Stimulated activated effector memory CD8-positive, alpha-beta T cell treated with anti-CD3 and anti-CD28 coated beads, Interleukin-12 subunit alpha, Interleukin-12 subunit beta, amount 100 ng/mL, for 72 hours (primary cell): ENCODE measurements at regions not wholly inside any gene's neighbourhood (a gene's known extent, or its start where the extent isn't known, plus 50 kb on each side); places are given as distances from the start of the nearest gene placed in this dataset.
A peak's percentile ranks its signal among the peaks of the same experiment; 100 is the strongest.
"Not testable (repeated sequence)": the region's sequence is repeated elsewhere in the genome, so short reads cannot be mapped to it uniquely, and the experiment has no call there.

Experiments
- ATAC-seq: fragments of 150-1000 bp; cut with Tn5 transposase; 2 replicates; pipeline ENCODE4 v1.10.0; 2021
- DNase-seq, 2 donors: peaks; one replicate each; pipeline ENCODE4 v3.0.0; 2021 to 2022; ENCODE audit warnings: low spot score in 2 of 2
- H3K27ac Mint-ChIP-seq: one replicate; pipeline ENCODE4 v1.8.0; 2022; ENCODE audit warnings: mild to moderate bottlenecking, mixed read lengths
- H3K36me3 Mint-ChIP-seq: one replicate; pipeline ENCODE4 v1.8.0; 2022; ENCODE audit warnings: mild to moderate bottlenecking, mixed read lengths
- H3K4me1 Mint-ChIP-seq: one replicate; pipeline ENCODE4 v1.8.0; 2022; ENCODE audit warnings: mixed read lengths
- H3K4me3 Mint-ChIP-seq: one replicate; pipeline ENCODE4 v1.8.0; 2022; ENCODE audit warnings: mild to moderate bottlenecking, mixed read lengths
- H3K9me3 Mint-ChIP-seq: one replicate; pipeline ENCODE4 v1.8.0; 2022; ENCODE audit warnings: mixed read lengths

DNA sequence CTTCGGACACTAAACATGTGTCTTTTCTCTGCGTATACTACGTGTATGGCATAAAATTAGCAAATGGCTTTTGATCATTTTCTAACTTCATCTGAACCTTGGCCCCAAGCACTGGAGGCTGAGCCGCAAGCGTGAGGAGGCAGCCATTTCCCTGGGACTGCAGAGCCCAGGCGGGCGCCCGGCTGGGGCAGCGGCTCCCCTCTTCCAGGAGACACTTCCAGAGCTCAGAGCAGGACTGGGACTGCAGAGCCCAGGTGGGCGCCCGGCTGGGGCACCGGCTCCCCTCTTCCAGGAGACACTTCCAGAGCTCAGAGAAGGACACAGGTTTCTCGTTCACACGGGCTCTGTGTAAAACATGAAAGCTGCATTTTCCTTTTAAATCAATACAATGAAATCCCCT is 484.1 kb upstream of the SALL3 start:
- DNase-seq, result no peak
- H3K9me3 Mint-ChIP-seq, result peaks cover 2% of the 10 kb centered on the region
- H3K4me1 Mint-ChIP-seq, result no peaks in the 10 kb centered on the region
- H3K36me3 Mint-ChIP-seq, result no peaks in the 10 kb centered on the region
- H3K4me3 Mint-ChIP-seq, result no peak overlapping the region
- H3K27ac Mint-ChIP-seq, result no peak overlapping the region
- ATAC-seq, result no peak

GRCh38 chr18:78496079-78496478 is 483.5 kb upstream of the SALL3 start:
- Mint-ChIP-seq H3K9me3 (peaks cover 2% of the 10 kb centered on the region), H3K4me1 (no peaks in the 10 kb centered on the region), H3K36me3 (no peaks in the 10 kb centered on the region), H3K4me3 (no peak overlapping the region), H3K27ac (no peak overlapping the region)
- no peak for DNase-seq
- ATAC-seq, result no peak

DNA sequence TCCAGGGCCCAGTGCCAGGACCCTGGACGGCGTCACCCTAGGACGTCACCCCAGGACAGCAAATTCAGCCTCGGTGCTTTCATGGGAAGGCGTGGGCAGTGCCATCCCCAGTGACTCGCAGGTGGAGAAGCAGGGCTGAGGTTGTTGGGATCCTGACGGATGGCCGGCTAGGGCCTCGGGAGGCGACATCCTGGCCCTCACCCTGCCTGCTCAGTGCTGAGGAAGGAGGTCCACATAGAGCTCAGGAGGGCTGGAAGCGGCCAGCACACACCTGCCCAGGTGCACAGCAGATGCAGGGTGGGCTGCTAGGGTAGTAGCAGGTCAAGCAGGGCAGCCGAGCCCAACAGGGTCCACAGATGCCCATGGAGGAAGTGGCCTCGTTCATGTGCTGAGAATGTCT is 482.0 kb upstream of the SALL3 start:
- peaks cover 2% of the 10 kb centered on the region for H3K9me3 Mint-ChIP-seq
- H3K36me3 Mint-ChIP-seq, result no peaks in the 10 kb centered on the region
- no peaks in the 10 kb centered on the region for H3K4me1 Mint-ChIP-seq
- no peak overlapping the region for H3K4me3 Mint-ChIP-seq
- no peak for ATAC-seq
- no peak overlapping the region for H3K27ac Mint-ChIP-seq
- DNase-seq, result no peak

- DNase-seq, result no peak
- Mint-ChIP-seq H3K4me1 (no peaks in the 10 kb centered on the region), H3K9me3 (peaks cover 2% of the 10 kb centered on the region), H3K27ac (no peak overlapping the region), H3K4me3 (no peak overlapping the region), H3K36me3 (no peaks in the 10 kb centered on the region)
- no peak for ATAC-seq
Measured at GRCh38 chr18:78499586-78499985, 480.0 kb upstream of the SALL3 start.

GRCh38 chr18:78501251-78501650 is 478.4 kb upstream of the SALL3 start:
- Mint-ChIP-seq H3K9me3 (peaks cover 2% of the 10 kb centered on the region), H3K27ac (no peak overlapping the region), H3K4me3 (no peak overlapping the region), H3K36me3 (no peaks in the 10 kb centered on the region), H3K4me1 (no peaks in the 10 kb centered on the region)
- DNase-seq, result no peak
- no peak for ATAC-seq

DNA sequence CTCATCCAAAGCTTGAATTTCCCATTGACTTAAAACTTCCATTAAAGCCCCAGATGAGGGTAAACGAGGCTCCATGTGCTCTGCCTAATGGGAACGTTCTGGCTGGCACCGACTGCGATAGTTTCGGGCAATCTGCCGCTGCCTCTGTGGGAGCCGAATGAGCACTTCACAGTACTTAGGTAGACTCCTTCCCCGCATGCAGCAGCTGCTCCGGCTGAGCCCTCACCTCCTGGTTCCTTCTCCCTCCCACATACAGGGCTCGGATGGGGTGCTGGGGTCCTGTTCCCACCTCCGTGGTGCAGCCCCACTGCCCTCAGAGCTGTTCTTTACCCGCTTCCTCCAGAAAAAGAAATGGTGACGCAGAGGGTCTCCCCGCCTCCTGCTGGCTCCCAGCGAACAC is 476.5 kb upstream of the SALL3 start:
- no peak overlapping the region for H3K4me3 Mint-ChIP-seq
- no peaks in the 10 kb centered on the region for H3K36me3 Mint-ChIP-seq
- H3K27ac Mint-ChIP-seq, result no peak overlapping the region
- no peak for DNase-seq
- H3K9me3 Mint-ChIP-seq, result peaks cover 2% of the 10 kb centered on the region
- ATAC-seq, result no peak
- H3K4me1 Mint-ChIP-seq, result no peaks in the 10 kb centered on the region

DNA sequence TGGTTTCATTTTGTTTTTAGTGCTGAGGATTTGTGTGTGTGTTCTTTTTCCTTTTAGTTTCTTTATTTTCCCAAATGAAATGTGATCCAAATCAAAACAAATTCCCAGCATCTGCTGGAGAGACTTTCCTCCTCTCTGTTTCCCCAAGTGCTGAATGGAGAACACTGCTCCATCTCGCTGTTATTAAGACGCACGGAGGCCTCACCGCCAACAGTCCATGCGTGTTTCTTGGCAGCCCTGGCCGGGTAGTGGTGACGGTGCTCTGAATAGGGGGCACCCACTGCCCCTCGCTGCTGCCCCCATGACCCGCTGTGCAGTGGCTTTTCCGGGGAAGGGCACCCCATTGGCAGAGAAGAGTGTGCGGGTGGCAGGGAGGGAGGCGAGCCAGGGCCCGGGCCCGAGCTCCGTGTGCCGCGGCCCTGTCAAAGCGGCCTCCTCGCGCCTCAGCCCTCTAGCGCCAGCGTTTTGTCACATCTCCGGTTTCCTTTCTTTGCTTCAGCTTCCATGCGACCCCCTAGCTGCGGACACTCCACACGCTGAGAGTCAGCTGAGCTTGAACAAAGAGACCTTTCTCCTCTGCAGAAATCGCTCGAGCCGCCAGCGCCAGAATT is 473.7 kb upstream of the SALL3 start:
- ATAC-seq, result no peak
- H3K27ac Mint-ChIP-seq, result no peak overlapping the region
- no peak overlapping the region for H3K4me3 Mint-ChIP-seq
- DNase-seq, result no peak
- H3K9me3 Mint-ChIP-seq, result no peaks in the 10 kb centered on the region
- H3K4me1 Mint-ChIP-seq, result no peaks in the 10 kb centered on the region
- H3K36me3 Mint-ChIP-seq, result no peaks in the 10 kb centered on the region

DNA sequence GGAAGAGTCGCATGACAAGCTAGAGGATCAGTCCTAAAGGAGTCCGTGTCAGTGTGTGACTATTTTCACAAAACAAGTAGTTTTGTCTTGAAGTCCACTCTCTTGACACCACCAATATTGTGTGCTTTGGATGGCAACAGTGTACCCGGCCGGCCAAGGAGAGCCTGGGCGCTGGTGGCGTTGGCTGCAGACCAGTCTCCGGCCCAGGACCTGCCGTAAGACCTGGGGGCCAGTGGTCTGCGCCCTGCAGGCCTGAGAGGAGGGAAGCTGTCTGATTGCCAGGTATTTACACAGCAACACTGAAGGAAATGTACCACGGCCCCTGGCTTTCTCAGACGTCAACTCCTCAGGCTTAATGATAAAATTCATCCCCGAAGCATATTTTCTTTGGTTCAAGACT is 472.4 kb upstream of the SALL3 start:
- Mint-ChIP-seq H3K36me3 (no peaks in the 10 kb centered on the region), H3K27ac (no peak overlapping the region), H3K9me3 (no peaks in the 10 kb centered on the region), H3K4me3 (no peak overlapping the region), H3K4me1 (no peaks in the 10 kb centered on the region)
- no peak for ATAC-seq
- DNase-seq, result no peak

GRCh38 chr18:78508228-78508824 is 471.3 kb upstream of the SALL3 start:
- DNase-seq, H3K4me3 Mint-ChIP-seq, H3K9me3 Mint-ChIP-seq, H3K36me3 Mint-ChIP-seq, H3K27ac Mint-ChIP-seq, H3K4me1 Mint-ChIP-seq, ATAC-seq: not testable (repeated sequence)

DNA sequence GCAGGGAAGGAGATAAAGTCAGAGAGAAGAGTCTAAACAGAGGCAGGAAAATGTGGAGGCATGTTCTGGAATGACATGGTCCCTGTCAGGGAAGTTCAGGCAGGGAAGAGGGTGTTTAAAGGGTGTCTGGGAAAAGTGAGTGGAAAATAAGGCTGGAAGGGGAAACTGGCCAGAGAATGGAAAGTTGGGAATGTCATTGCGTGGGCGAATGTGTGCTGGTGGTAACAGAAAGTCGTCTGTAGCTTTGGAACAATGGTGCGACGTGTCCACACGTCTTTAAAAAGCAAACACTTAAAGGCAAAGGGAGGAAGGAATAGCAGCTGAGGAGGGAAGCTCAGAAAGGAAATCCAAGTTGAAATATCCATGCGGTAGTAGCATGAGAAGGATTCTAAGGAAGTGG is 469.5 kb upstream of the SALL3 start:
- ATAC-seq (no peak), DNase-seq (no peak)
- Mint-ChIP-seq H3K36me3 (no peaks in the 10 kb centered on the region), H3K27ac (no peak overlapping the region), H3K9me3 (no peaks in the 10 kb centered on the region), H3K4me3 (no peak overlapping the region), H3K4me1 (no peaks in the 10 kb centered on the region)

DNA sequence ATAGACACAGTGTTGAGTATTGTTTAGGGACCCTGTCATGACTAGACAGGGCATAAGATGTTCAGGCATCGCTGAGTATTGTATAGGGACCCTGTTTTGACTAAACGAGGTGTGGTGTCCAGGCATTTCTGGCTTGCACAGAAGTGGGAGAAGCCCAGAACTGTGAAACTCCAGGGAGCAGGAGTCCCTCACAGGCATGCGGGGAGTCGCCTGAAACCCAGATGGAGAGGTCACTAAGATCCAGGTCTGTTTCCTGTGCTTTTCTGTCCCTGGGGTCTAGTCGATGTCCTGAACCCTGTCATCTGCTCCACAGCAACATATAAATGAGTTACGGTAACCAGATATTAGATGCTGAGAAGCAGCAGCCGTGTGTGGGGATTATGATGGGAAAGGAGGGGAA is 469.0 kb upstream of the SALL3 start:
- no peaks in the 10 kb centered on the region for H3K9me3 Mint-ChIP-seq
- no peak overlapping the region for H3K4me3 Mint-ChIP-seq
- H3K27ac Mint-ChIP-seq, result no peak overlapping the region
- ATAC-seq, result no peak
- DNase-seq, result no peak
- H3K4me1 Mint-ChIP-seq, result no peaks in the 10 kb centered on the region
- no peaks in the 10 kb centered on the region for H3K36me3 Mint-ChIP-seq

DNA sequence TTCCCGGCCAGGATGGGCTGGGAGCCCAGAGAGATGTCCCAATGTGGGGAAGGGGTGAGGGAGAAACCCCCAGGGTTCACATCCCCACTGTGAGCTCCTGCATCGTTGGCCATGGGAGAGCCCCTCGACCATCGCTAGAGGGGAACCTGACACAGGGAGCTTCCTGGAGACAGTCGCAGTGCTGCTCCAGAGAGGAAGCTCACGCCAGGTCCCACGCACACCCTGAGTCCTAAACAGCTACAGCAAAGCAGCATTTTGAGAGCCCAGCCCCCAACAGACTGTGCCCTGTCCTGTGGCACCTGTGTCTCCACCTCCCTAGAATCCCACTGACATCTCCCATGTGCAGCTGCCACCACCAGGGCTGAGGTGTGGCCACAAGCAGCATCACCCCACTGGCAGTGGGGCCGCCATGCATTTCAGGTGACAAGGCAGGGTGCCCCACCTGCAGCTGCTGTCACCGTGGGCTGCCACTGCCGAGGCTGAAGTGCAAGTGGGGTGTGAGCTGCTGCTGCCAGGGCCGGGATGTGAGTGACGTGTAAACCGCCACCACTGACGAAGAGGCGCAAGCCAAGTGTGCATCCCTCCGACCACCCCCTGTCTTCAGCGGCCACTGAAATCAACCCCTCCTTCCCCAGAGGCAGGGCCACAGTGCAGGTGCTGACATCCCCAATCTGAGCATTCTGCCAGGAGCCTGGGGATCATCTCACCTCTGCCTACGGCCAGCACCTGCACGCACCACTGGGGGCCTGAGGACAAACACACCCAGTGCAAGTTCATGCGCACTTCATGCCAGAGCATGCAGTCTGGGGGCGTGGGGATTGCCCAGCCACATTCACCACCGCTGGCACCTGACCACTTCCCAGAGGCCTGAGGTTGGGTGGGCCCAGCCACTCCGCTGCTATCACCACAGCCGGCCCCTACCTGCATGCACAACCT is 467.7 kb upstream of the SALL3 start:
- Mint-ChIP-seq H3K27ac (no peak overlapping the region), H3K36me3 (no peaks in the 10 kb centered on the region), H3K4me1 (no peaks in the 10 kb centered on the region), H3K4me3 (no peak overlapping the region), H3K9me3 (no peaks in the 10 kb centered on the region)
- ATAC-seq (peak; percentile 32), DNase-seq (no peak)

DNA sequence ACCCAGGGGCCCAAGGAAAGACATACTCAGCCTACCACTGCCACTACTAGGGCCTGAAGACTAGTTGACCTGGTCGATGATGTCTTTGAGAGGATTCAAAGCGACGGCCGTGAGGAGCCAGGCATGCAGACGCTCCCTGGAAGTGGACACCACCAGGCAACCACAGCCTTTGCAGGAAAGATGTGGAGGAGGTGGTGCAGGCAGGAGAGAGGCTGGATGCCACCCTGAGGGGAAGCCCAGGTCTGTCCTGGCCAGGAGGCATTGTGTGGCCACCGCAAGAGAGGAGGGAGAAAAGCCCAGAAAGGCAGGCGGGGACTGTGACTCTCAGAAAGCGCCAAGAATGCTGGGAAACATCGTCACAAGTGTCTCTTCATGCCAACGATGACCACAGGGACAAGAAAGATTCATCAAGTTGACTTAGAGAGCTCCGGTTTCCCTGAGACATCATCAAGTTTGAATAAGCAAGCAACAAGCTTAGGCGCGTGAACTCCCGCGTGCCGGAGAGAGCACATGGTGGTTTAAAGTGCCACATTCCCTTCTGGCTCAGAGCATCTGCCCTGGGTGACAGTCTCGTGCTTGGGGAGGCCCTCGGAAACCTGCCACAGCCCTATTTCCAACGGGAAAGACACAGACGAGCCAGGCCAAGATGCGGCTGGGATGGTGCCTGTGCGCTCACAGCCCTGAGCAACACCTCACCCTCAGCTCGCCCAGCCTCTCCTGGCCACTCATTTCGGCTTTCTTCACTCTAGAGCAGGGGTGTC is 464.5 kb upstream of the SALL3 start:
- ATAC-seq (no peak), DNase-seq (no peak)
- Mint-ChIP-seq H3K4me1 (no peaks in the 10 kb centered on the region), H3K27ac (no peak overlapping the region), H3K9me3 (no peaks in the 10 kb centered on the region), H3K36me3 (no peaks in the 10 kb centered on the region), H3K4me3 (no peak overlapping the region)

DNA sequence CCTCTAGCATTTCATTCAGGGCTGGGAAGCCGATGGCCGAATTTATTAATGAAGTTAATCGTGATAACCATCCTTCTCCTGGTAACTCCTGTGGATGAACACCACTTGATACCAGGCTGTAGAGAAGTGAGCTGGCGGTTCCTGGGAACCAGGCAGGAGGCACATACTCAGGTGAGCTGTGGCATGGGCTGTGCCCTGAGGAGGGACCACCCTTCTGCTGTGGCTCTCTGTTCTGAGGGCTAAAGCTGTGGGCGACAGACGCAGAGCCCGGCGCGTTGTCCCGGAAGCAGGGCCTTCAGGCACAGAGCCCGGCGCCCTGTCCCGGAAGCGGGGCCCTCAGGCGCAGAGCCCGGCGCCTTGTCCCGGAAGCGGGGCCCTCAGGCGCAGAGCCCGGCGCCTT is 462.3 kb upstream of the SALL3 start:
- Mint-ChIP-seq H3K36me3 (no peaks in the 10 kb centered on the region), H3K4me1 (no peaks in the 10 kb centered on the region), H3K27ac (no peak overlapping the region), H3K4me3 (no peak overlapping the region), H3K9me3 (no peaks in the 10 kb centered on the region)
- ATAC-seq, result no peak
- DNase-seq, result no peak

GRCh38 chr18:78517973-78518372 is 461.6 kb upstream of the SALL3 start:
- Mint-ChIP-seq H3K4me1 (no peaks in the 10 kb centered on the region), H3K9me3 (no peaks in the 10 kb centered on the region), H3K36me3 (no peaks in the 10 kb centered on the region), H3K4me3 (no peak overlapping the region), H3K27ac (no peak overlapping the region)
- no peak for DNase-seq
- ATAC-seq, result no peak
